Sigmoid colon (tissue), 6 donors: ENCODE measurements at regions not wholly inside any gene's neighbourhood (a gene's known extent, or its start where the extent isn't known, plus 50 kb on each side); places are given as distances from the start of the nearest gene placed in this dataset.

ENCODE experiments used
- DNase-seq: peaks from one replicate; pipeline ENCODE4 v3.0.0-alpha.2; 2019
- H3K27ac ChIP-seq, 4 donors: fragments of 200-600 bp; sonication (generic); one replicate each; pipeline ENCODE4 v1.5.1; 2016 to 2019; ENCODE audit warnings: mild to moderate bottlenecking in 1 of 4
- H3K27me3 ChIP-seq, 3 donors: fragments of 200-600 bp; sonication (generic); one replicate each; pipeline ENCODE4 v1.5.1; 2019; ENCODE audit warnings: mild to moderate bottlenecking in 1 of 3
- H3K36me3 ChIP-seq, 4 donors: fragments of 200-600 bp; sonication (generic); one replicate each; pipeline ENCODE4 v1.5.1; 2016 to 2019
- H3K4me1 ChIP-seq, 4 donors: fragments of 200-600 bp; sonication (generic); one replicate each; pipeline ENCODE4 v1.5.1; 2017 to 2019
- H3K4me3 ChIP-seq, 4 donors: fragments of 200-600 bp; sonication (generic); one replicate each; pipeline ENCODE4 v1.5.1; 2017 to 2019; ENCODE audit warnings: mild to moderate bottlenecking in 2 of 4, moderate library complexity in 1 of 4
- H3K9me3 ChIP-seq, 4 donors: fragments of 200-600 bp in 3 of 4; sonication (generic) in 3 of 4; one replicate each; pipeline versions ENCODE4 v1.5.1 to v1.6.1; 2013 to 2019
- EP300 ChIP-seq, 4 donors: sonication (generic); formaldehyde crosslinking; IDR thresholded peaks; one replicate each; pipeline ENCODE4 v1.6.1; 2017; ENCODE audit warnings: antibody characterized with exemption in 4 of 4
- POLR2A ChIP-seq, 2 donors: fragments of 450-650 bp; IDR thresholded peaks; one replicate each; pipeline ENCODE4 v1.6.1; 2016; ENCODE audit warnings: antibody characterized with exemption in 2 of 2, mild to moderate bottlenecking in 2 of 2, moderate library complexity in 2 of 2
- POLR2AphosphoS5 ChIP-seq, 4 donors: sonication (generic); formaldehyde crosslinking; IDR thresholded peaks; one replicate each; pipeline ENCODE4 v1.6.1; 2017; ENCODE audit warnings: antibody characterized with exemption in 4 of 4
- WGBS, 2 donors: extraction: QIAGEN DNeasy Blood & Tissue Kit; methylation state at CpG; one replicate each; pipeline ENCODE4 v1.1.7; 2013; 5-methylcytosine and 5-hydroxymethylcytosine counted together
- intact Hi-C: fragments of 100-400 bp; cut with DNase I; formaldehyde crosslinking; loops from one replicate; pipeline ENCODE4 v1.15.1; 2023
- TF ChIP-seq, protein P1 (sequence below), 4 experiments: fragments of 450-650 bp in 3 of 4; fragments of 200-600 bp in 1 of 4; IDR thresholded peaks; one replicate each; pipeline ENCODE4 v1.5.1; 2016 to 2019; ENCODE audit warnings: antibody characterized with exemption in 4 of 4, mild to moderate bottlenecking in 3 of 4, moderate library complexity in 2 of 4
- donor health status: healthy with polysubstance abuse.
- donor health status: healthy.

DNA sequence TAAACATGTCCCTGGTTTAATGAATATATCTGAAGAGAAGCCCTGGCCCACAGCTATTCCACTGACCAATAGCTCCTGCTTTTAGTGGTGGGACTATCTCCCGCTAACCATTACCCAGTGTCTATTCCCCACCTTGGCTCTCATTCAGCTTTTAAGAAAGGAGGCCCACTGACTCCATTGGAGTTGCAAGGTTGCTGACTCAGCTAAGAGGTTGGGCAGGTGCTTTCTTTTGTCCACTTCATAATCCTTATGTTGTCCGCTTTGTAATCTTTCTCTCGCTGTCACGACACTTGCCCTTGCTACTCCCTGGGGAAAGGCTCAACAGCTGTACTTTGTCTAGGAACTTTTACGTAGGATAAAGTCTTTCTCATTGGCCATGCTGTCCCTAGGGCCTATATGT is 453.4 kb upstream of the CCDC196 start:
- intact Hi-C loops: no loop called here
- no peak for DNase-seq
- Histone ChIP-seq H3K4me1 (peaks cover 0 to under 1% (median 0%) of the 10 kb centered on the region in 4 donors), H3K4me3 (no peak overlapping the region), H3K9me3 (peaks cover 0 to 2% (median 0%) of the 10 kb centered on the region in 4 donors), H3K36me3 (no peaks in the 10 kb centered on the region), H3K27ac (no peak overlapping the region), H3K27me3 (no peaks in the 10 kb centered on the region)
- WGBS, 2 donors: 96 to 97% methylated on average over 5 of the region's 5 CpGs
- TF ChIP-seq POLR2A (IDR thresholded peaks at IDR 0.05): no peak

DNA sequence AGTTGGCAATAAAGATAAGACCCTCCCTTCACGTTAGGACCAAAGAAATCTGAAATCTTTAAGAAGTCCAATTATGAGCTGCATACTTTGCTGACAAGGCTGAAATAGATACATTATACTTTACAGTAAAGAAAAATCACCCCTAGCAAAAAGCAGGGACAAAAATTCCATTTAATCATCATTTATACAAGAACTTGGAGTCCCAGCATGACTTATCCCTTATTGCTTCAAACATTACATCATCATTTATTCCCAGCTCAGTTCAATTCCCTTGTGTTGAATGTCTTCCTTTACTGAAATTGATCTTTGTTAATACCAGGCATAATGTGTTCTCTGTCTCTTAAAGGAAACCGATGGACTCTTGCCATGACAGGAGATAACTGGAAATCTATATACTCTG is 449.6 kb upstream of the CCDC196 start:
- Histone ChIP-seq H3K36me3 (no peaks in the 10 kb centered on the region), H3K4me3 (no peak overlapping the region), H3K27ac (no peak overlapping the region), H3K4me1 (peaks cover 0 to 8% (median 0%) of the 10 kb centered on the region in 4 donors), H3K9me3 (no peaks in the 10 kb centered on the region), H3K27me3 (no peaks in the 10 kb centered on the region)
- intact Hi-C loops: no loop called here
- TF ChIP-seq, protein P1, sequence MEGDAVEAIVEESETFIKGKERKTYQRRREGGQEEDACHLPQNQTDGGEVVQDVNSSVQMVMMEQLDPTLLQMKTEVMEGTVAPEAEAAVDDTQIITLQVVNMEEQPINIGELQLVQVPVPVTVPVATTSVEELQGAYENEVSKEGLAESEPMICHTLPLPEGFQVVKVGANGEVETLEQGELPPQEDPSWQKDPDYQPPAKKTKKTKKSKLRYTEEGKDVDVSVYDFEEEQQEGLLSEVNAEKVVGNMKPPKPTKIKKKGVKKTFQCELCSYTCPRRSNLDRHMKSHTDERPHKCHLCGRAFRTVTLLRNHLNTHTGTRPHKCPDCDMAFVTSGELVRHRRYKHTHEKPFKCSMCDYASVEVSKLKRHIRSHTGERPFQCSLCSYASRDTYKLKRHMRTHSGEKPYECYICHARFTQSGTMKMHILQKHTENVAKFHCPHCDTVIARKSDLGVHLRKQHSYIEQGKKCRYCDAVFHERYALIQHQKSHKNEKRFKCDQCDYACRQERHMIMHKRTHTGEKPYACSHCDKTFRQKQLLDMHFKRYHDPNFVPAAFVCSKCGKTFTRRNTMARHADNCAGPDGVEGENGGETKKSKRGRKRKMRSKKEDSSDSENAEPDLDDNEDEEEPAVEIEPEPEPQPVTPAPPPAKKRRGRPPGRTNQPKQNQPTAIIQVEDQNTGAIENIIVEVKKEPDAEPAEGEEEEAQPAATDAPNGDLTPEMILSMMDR (IDR thresholded peaks at IDR 0.05): no peak
- TF ChIP-seq POLR2A (IDR thresholded peaks at IDR 0.05) (no peak), POLR2AphosphoS5 (IDR thresholded peaks at IDR 0.05) (no peak), EP300 (IDR thresholded peaks at IDR 0.05) (no peak)
- WGBS, 2 donors: 80 to 86% methylated on average over 2 of the region's 2 CpGs
- no peak for DNase-seq

DNA sequence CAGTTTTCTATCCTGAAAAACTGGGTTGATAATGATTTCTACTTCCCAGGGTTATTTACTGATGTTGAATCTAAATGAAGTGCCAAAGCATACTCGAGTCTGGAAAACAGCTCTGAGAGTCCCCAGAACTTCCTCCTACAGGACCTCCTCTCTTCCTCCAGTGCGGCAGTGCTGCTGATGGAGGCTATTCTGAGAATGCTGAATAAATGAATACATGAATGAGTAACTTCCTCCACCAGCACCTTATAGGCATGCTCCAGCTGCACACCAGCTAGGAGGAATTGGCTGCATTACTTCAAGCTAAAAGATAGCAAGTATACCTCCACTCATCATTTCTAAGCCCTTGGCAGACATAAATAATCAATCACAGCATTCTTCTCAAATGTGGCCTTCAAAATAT is 448.8 kb upstream of the CCDC196 start:
- no peak overlapping the region for H3K4me3 ChIP-seq
- H3K4me1 ChIP-seq: peaks cover 0 to 8% (median 0%) of the 10 kb centered on the region in 4 donors
- no peaks in the 10 kb centered on the region for H3K36me3 ChIP-seq
- TF ChIP-seq, protein P1 (IDR thresholded peaks at IDR 0.05): no peak
- no peak for TF ChIP-seq POLR2A (IDR thresholded peaks at IDR 0.05)
- TF ChIP-seq EP300 (IDR thresholded peaks at IDR 0.05): no peak
- TF ChIP-seq POLR2AphosphoS5 (IDR thresholded peaks at IDR 0.05): no peak
- no peaks in the 10 kb centered on the region for H3K9me3 ChIP-seq
- WGBS, 2 donors: 79 to 80% methylated on average over 2 of the region's 2 CpGs
- DNase-seq: no peak
- intact Hi-C loops: no loop called here
- H3K27ac ChIP-seq: peak overlapping the region in 3 of 4 donors; percentile 11 to 50 (median 20)
- no peaks in the 10 kb centered on the region for H3K27me3 ChIP-seq

DNA sequence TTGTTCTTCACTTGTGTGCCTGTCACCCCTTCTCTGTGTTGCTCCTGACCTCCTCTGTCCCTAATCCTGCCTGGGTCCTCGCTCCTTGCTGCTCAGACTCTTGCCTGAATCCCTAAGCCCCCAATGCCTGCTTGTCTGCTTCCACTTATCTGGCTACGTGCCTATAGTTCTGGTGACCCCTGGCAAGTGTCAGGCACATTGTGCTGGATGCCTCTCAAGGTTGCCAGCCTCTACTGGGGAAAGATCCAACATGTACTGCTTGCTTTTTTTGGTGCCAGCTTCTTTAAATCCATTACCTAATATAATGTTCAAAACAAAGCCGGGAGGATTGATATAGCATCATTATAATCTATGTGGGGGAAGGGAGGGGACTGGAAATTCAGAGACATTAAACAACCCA is 448.0 kb upstream of the CCDC196 start:
- peak overlapping the region in 3 of 4 donors; percentile 11 to 50 (median 35) for H3K27ac ChIP-seq
- 43 to 65% methylated on average over 3 of the region's 3 CpGs for WGBS, 2 donors

DNA sequence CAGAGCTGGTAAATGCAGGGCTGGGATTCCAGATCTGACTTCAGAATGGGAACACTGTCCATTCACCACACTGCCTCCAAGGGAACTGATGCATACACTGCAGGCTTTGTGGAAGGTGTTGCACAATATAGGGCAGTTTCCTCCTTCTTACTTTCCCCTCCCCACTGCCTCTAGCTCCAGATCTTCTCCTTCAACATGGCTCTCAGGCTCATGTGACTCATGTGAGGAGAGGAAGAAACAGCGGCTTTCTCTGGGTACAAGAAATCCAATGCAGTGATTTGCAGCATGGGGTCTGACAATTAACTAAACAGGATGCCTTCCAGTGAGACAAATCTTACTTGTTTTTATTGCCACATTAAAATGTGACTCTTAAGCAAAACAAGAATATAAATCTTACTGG is 447.6 kb upstream of the CCDC196 start:
- peaks cover 0 to 8% (median 0%) of the 10 kb centered on the region in 4 donors for H3K4me1 ChIP-seq
- H3K9me3 ChIP-seq: no peaks in the 10 kb centered on the region
- intact Hi-C loops: no loop called here
- peak; percentile 62 for DNase-seq
- H3K27ac ChIP-seq: peak overlapping the region in 1 of 4 donors; percentile 50
- WGBS, 2 donors: 72 to 73% methylated on average over 1 of the region's 1 CpG
- no peak overlapping the region for H3K4me3 ChIP-seq
- no peaks in the 10 kb centered on the region for H3K36me3 ChIP-seq
- no peaks in the 10 kb centered on the region for H3K27me3 ChIP-seq
- TF ChIP-seq POLR2AphosphoS5 (IDR thresholded peaks at IDR 0.05) (peak in 1 of 4 donors; percentile 33), EP300 (IDR thresholded peaks at IDR 0.05) (no peak)

More for the DNA sequence above, 448.0 kb upstream of the CCDC196 start:
- Histone ChIP-seq H3K9me3 (no peaks in the 10 kb centered on the region), H3K27me3 (no peaks in the 10 kb centered on the region), H3K36me3 (no peaks in the 10 kb centered on the region), H3K4me1 (peaks cover 0 to 8% (median 0%) of the 10 kb centered on the region in 4 donors), H3K4me3 (no peak overlapping the region)
- DNase-seq: no peak
- intact Hi-C loops: no loop called here
- TF ChIP-seq POLR2AphosphoS5 (IDR thresholded peaks at IDR 0.05) (no peak), POLR2A (IDR thresholded peaks at IDR 0.05) (no peak), EP300 (IDR thresholded peaks at IDR 0.05) (no peak)
- TF ChIP-seq, protein P1 (IDR thresholded peaks at IDR 0.05): no peak

DNA sequence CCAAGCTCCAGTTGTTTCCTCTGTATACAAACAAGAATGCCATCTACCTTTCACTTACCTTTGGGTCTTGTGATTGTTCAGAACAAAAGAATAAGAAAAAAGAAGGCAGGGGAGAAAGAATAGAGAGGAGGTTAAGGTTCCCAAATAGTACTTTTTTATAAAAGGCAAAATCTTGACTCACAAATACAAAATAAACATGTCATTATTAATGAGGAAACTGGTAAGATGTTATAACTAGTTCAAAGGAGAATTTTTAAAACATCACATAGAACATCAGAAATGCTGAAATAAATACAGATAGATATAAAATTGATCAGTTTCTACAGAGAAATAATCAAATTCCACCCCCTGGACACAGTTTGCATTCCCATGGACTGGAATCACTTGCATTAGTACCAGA is 446.7 kb upstream of the CCDC196 start:
- Histone ChIP-seq H3K27ac (no peak overlapping the region), H3K4me3 (no peak overlapping the region), H3K27me3 (no peaks in the 10 kb centered on the region), H3K9me3 (no peaks in the 10 kb centered on the region), H3K4me1 (peaks cover 0 to 8% (median 0%) of the 10 kb centered on the region in 4 donors), H3K36me3 (no peaks in the 10 kb centered on the region)
- TF ChIP-seq, protein P1 (IDR thresholded peaks at IDR 0.05): no peak
- no peak for TF ChIP-seq POLR2AphosphoS5 (IDR thresholded peaks at IDR 0.05)
- TF ChIP-seq POLR2A (IDR thresholded peaks at IDR 0.05): no peak
- no peak for TF ChIP-seq EP300 (IDR thresholded peaks at IDR 0.05)
- intact Hi-C loops: no loop called here
- DNase-seq: no peak
